Kidney (tissue), 13 donors: ENCODE measurements at regions not wholly inside any gene's neighbourhood (a gene's known extent, or its start where the extent isn't known, plus 50 kb on each side); places are given as distances from the start of the nearest gene placed in this dataset.

Source experiments
- DNase-seq, 5 donors: peaks; one replicate each; pipeline ENCODE4 v3.0.0-alpha.2; 2013 to 2020
- FAIRE-seq: peaks from 2 replicates; lab custom pipeline; 2012; peaks lifted over from hg19 to GRCh38; lab: Jason Lieb, UNC
- H3K27ac ChIP-seq, 2 donors: one replicate each; pipeline ENCODE4 v1.7.0; 2013; ENCODE audit warnings: low read depth in 2 of 2, low read length in 2 of 2, inconsistent platforms in 1 of 2
- H3K27me3 ChIP-seq: one replicate; pipeline ENCODE4 v1.7.1; 2013; ENCODE audit warnings: low read length, inconsistent platforms; ENCODE audit not compliant: control insufficient read depth, insufficient read depth
- H3K36me3 ChIP-seq, 3 donors: one replicate each; pipeline versions ENCODE4 v1.7.0 to v1.7.1; 2013; ENCODE audit warnings: low read length in 3 of 3, control low read depth in 1 of 3, inconsistent platforms in 1 of 3; ENCODE audit not compliant: insufficient read depth in 3 of 3, control insufficient read depth in 2 of 3
- H3K4me1 ChIP-seq, 3 donors: one replicate each; pipeline versions ENCODE4 v1.7.0 to v1.7.1; 2013; ENCODE audit warnings: low read length in 3 of 3, inconsistent platforms in 1 of 3, low read depth in 1 of 3; ENCODE audit not compliant: control insufficient read depth in 2 of 3, insufficient read depth in 2 of 3
- H3K4me3 ChIP-seq, 3 donors: one replicate each; pipeline versions ENCODE4 v1.7.0 to v1.8.1; 2013; ENCODE audit warnings: low read length in 3 of 3, control low read depth in 1 of 3, inconsistent platforms in 1 of 3
- H3K9ac ChIP-seq, 3 donors: one replicate each; pipeline versions ENCODE4 v1.7.0 to v1.7.1; 2013; ENCODE audit warnings: low read length in 3 of 3, control low read depth in 1 of 3, inconsistent platforms in 1 of 3
- H3K9me3 ChIP-seq, 3 donors: one replicate each; pipeline versions ENCODE4 v1.7.0 to v1.7.1; 2013; ENCODE audit warnings: low read length in 3 of 3, control low read depth in 1 of 3, inconsistent platforms in 1 of 3; ENCODE audit not compliant: control insufficient read depth in 2 of 3, insufficient read depth in 1 of 3
- intact Hi-C: fragments of 100-400 bp; cut with DNase I; formaldehyde crosslinking; loops from one replicate; pipeline ENCODE4 v1.11.1; 2022
- TF ChIP-seq, protein P1 (sequence below): IDR thresholded peaks from 3 replicates; pipeline ENCODE4 v1.5.1; 2012; ENCODE audit warnings: mild to moderate bottlenecking, moderate library complexity, borderline replicate concordance; ENCODE audit not compliant: insufficient read depth; ENCODE audit errors: extremely low read depth
- donor health status: control.
- donor health status: control.
- donor health status: control.
- donor health status: control.
- donor health status: control.
- donor health status: DM: yes; HTN: yes; CAD: no.
- donor health status: Normal renal cell carcinoma (clear cell type).

DNA sequence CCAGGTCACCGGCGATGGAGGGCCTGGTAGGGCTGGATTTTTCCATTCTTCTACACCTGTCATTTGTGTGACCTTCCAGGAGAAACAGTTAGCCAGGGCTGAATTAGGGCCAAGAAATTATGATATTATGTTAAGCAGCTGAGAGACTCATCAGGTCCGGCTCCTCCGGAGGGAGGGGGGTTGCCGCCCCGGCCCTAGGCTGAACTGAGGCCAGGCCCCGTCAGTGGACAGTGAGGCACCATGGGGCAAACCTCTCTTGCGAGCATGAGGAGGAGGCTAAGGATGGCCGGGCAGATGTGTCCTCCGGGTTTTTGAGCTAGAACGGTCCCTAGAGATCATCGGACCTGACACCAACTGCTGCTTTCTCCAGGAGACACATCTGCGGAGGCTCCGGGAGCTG, 150.1 kb downstream of the SOX11 start:
- H3K9me3 ChIP-seq: no peaks in the 10 kb centered on the region
- H3K4me3 ChIP-seq: no peak overlapping the region
- no peaks in the 10 kb centered on the region for H3K36me3 ChIP-seq
- no peaks in the 10 kb centered on the region for H3K4me1 ChIP-seq
- TF ChIP-seq, protein P1, sequence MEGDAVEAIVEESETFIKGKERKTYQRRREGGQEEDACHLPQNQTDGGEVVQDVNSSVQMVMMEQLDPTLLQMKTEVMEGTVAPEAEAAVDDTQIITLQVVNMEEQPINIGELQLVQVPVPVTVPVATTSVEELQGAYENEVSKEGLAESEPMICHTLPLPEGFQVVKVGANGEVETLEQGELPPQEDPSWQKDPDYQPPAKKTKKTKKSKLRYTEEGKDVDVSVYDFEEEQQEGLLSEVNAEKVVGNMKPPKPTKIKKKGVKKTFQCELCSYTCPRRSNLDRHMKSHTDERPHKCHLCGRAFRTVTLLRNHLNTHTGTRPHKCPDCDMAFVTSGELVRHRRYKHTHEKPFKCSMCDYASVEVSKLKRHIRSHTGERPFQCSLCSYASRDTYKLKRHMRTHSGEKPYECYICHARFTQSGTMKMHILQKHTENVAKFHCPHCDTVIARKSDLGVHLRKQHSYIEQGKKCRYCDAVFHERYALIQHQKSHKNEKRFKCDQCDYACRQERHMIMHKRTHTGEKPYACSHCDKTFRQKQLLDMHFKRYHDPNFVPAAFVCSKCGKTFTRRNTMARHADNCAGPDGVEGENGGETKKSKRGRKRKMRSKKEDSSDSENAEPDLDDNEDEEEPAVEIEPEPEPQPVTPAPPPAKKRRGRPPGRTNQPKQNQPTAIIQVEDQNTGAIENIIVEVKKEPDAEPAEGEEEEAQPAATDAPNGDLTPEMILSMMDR: no peak
- no peak overlapping the region for H3K9ac ChIP-seq
- H3K27ac ChIP-seq: no peak overlapping the region
- FAIRE-seq: no peak
- intact Hi-C loops: no loop called here
- no peak for DNase-seq
- no peaks in the 10 kb centered on the region for H3K27me3 ChIP-seq

DNA sequence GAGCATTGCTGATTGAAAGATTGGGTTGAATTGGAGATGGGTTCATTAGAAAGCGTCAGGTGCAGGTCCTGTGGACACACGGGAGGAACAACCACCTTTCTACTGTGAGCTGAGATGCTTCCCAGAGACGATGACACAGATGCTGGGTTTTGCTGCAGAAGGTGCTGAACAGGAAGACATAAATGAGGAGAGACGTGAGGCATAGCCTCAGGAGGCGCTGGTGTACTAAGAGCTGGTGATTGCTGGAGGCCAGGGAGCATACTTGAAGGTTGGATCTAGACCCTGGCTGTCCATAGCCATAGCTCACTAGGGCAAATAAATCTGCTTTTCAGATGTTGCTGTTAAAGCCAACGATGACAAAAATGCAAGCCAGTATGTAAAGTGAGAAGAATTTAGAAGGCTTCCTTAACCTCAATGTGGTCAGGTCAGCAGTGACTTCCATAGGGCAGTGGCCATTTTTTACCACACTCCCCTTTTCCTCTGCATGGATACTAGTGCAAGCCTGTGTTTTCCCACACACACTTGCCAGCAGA, 153.7 kb downstream of the SOX11 start:
- no peaks in the 10 kb centered on the region for H3K27me3 ChIP-seq
- H3K4me1 ChIP-seq: no peaks in the 10 kb centered on the region
- TF ChIP-seq, protein P1: no peak
- no peak overlapping the region for H3K4me3 ChIP-seq
- H3K9ac ChIP-seq: no peak overlapping the region
- intact Hi-C loops: no loop called here
- DNase-seq: no peak
- no peaks in the 10 kb centered on the region for H3K36me3 ChIP-seq
- H3K27ac ChIP-seq: no peak overlapping the region
- FAIRE-seq: no peak
- H3K9me3 ChIP-seq: no peaks in the 10 kb centered on the region

DNA sequence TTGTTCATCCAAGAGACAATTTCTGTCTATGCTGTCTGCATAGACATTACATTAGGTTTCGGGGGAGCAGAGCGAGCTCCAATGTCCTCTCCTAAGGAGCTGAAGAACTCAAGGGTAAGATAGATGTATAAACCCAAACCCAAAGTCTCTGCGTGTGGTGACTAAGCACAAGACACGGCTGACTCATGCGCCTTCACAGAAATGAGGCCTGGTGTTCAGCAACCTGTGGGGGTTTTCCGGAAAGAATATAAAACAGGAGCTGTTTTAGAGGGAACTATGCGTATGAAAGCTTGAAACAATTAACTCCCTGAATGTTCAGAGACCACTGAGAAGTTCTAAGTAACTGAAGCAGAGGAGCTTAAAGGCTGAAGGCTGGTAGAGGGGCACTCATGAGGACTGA, 154.7 kb downstream of the SOX11 start:
- Histone ChIP-seq H3K27ac (no peak overlapping the region), H3K9me3 (no peaks in the 10 kb centered on the region), H3K9ac (no peak overlapping the region), H3K36me3 (no peaks in the 10 kb centered on the region), H3K4me3 (no peak overlapping the region), H3K27me3 (no peaks in the 10 kb centered on the region), H3K4me1 (no peaks in the 10 kb centered on the region)
- TF ChIP-seq, protein P1: no peak
- intact Hi-C loops: no loop called here
- FAIRE-seq (no peak), DNase-seq (no peak)

DNA sequence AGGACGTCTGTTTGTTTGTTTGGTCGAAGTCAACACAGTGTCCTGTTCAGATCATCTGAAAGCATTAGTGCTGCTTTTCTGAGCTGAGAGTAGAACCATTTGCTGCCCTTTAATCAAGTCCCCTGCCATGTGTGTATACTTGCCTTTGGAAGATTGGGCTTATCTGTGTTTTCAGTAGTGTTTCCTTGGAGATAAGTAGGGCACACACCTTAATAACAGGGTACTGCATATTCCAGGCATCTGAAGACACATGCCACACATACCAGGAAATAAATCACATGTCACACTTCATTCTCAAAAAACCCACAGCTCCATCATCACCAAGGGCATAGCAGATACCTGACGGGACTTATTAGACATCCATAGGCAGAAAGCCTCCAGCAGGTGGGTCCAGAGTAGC, 157.4 kb downstream of the SOX11 start:
- DNase-seq (peak in 1 of 5 donors; percentile 8), FAIRE-seq (no peak)
- H3K36me3 ChIP-seq: no peaks in the 10 kb centered on the region
- no peak overlapping the region for H3K9ac ChIP-seq
- H3K27me3 ChIP-seq: no peaks in the 10 kb centered on the region
- intact Hi-C loops: no loop called here
- H3K4me1 ChIP-seq: no peaks in the 10 kb centered on the region
- no peaks in the 10 kb centered on the region for H3K9me3 ChIP-seq
- TF ChIP-seq, protein P1: no peak
- H3K27ac ChIP-seq: no peak overlapping the region
- H3K4me3 ChIP-seq: no peak overlapping the region
